Suprapubic skin (tissue), 4 donors: ENCODE measurements at regions not wholly inside any gene's neighbourhood (a gene's known extent, or its start where the extent isn't known, plus 50 kb on each side); places are given as distances from the start of the nearest gene placed in this dataset.

Experiments
- DNase-seq, 2 donors: peaks; one replicate each; pipeline ENCODE4 v3.0.0-alpha.2; 2019; ENCODE audit warnings: low spot score in 2 of 2
- H3K27ac ChIP-seq: fragments of 200-600 bp; sonication (generic); one replicate; pipeline ENCODE4 v1.5.1; 2019
- H3K27me3 ChIP-seq: fragments of 200-600 bp; sonication (generic); one replicate; pipeline ENCODE4 v1.5.1; 2019
- H3K36me3 ChIP-seq: fragments of 200-600 bp; sonication (generic); one replicate; pipeline ENCODE4 v1.5.1; 2019
- H3K4me1 ChIP-seq: fragments of 200-600 bp; sonication (generic); one replicate; pipeline ENCODE4 v1.5.1; 2019
- H3K4me3 ChIP-seq: fragments of 200-600 bp; sonication (generic); one replicate; pipeline ENCODE4 v1.5.1; 2019; ENCODE audit warnings: mild to moderate bottlenecking
- H3K9me3 ChIP-seq: fragments of 200-600 bp; sonication (generic); one replicate; pipeline ENCODE4 v1.5.1; 2019
- EP300 ChIP-seq: sonication (generic); formaldehyde crosslinking; IDR thresholded peaks from one replicate; pipeline ENCODE4 v1.6.1; 2017; ENCODE audit warnings: antibody characterized with exemption
- POLR2A ChIP-seq, 2 donors: fragments of 450-650 bp; IDR thresholded peaks; one replicate each; pipeline ENCODE4 v1.6.1; 2017; ENCODE audit warnings: antibody characterized with exemption in 2 of 2, mild to moderate bottlenecking in 2 of 2, moderate library complexity in 2 of 2
- POLR2AphosphoS5 ChIP-seq, 3 donors: sonication (generic); formaldehyde crosslinking; IDR thresholded peaks; one replicate each; pipeline ENCODE4 v1.6.1; 2017; ENCODE audit warnings: antibody characterized with exemption in 3 of 3
- WGBS: methylation state at CpG from one replicate; pipeline ENCODE4 v1.1.5; 2018; 5-methylcytosine and 5-hydroxymethylcytosine counted together
- TF ChIP-seq, protein P1 (sequence below), 2 donors: fragments of 200-600 bp in 1 of 2; fragments of 450-650 bp in 1 of 2; sonication (generic) in 1 of 2; IDR thresholded peaks; one replicate each; pipeline ENCODE4 v1.5.1; 2016 to 2019; ENCODE audit warnings: antibody characterized with exemption in 2 of 2, mild to moderate bottlenecking in 1 of 2, moderate library complexity in 1 of 2

DNA sequence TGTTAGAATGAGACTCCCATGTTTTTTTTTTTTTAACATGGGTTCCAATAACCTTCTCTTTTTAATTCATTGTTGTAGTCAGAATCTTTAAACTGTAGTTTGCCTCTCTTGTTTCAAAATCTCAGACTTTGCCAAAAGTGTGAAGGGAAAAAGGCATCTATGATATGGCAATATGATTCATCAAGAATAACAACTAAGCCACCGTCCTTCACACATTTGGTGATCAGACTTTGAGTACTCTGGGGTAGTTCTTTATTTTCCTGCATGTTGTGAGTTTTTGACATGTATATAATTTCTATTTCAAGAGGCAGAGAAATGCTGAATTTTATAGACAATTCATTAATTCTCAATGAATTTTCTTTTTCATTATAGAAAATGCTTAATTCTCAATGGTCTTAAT lies 53.5 kb upstream of the CERS6 start:
- no peak overlapping the region for H3K4me3 ChIP-seq
- TF ChIP-seq POLR2A (IDR thresholded peaks at IDR 0.05), result no peak
- TF ChIP-seq, protein P1, sequence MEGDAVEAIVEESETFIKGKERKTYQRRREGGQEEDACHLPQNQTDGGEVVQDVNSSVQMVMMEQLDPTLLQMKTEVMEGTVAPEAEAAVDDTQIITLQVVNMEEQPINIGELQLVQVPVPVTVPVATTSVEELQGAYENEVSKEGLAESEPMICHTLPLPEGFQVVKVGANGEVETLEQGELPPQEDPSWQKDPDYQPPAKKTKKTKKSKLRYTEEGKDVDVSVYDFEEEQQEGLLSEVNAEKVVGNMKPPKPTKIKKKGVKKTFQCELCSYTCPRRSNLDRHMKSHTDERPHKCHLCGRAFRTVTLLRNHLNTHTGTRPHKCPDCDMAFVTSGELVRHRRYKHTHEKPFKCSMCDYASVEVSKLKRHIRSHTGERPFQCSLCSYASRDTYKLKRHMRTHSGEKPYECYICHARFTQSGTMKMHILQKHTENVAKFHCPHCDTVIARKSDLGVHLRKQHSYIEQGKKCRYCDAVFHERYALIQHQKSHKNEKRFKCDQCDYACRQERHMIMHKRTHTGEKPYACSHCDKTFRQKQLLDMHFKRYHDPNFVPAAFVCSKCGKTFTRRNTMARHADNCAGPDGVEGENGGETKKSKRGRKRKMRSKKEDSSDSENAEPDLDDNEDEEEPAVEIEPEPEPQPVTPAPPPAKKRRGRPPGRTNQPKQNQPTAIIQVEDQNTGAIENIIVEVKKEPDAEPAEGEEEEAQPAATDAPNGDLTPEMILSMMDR (IDR thresholded peaks at IDR 0.05), result no peak
- no peak for TF ChIP-seq POLR2AphosphoS5 (IDR thresholded peaks at IDR 0.05)
- TF ChIP-seq EP300, result no peak

DNA sequence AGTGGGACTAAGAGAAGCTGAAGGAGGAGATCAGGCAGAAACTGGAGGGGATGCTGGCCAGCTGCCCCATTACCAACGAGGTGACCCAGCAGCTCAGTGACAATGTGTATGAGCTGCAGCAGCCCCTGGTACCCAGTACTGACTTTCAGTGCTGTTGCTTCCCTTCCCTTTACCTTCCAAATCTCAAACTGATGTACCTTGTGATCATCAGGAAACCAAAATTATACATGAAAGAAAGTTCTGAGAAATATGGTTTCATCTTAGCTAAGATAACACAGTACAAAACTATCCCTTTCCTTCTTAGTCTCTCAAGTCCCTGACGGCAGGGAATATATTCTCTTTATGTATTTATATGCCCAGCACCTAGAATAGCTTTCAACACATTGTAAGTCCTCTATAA lies 52.3 kb upstream of the CERS6 start:
- Histone ChIP-seq H3K36me3 (no peaks in the 10 kb centered on the region), H3K4me1 (no peaks in the 10 kb centered on the region), H3K27ac (no peak overlapping the region), H3K9me3 (peaks cover 11% of the 10 kb centered on the region), H3K4me3 (no peak overlapping the region), H3K27me3 (no peaks in the 10 kb centered on the region)
- TF ChIP-seq POLR2AphosphoS5 (IDR thresholded peaks at IDR 0.05), result no peak
- TF ChIP-seq EP300, result no peak
- no peak for TF ChIP-seq POLR2A (IDR thresholded peaks at IDR 0.05)
- TF ChIP-seq, protein P1 (IDR thresholded peaks at IDR 0.05), result no peak
- no peak for DNase-seq
- WGBS, result 75% methylated on average over 2 of the region's 2 CpGs

More for the DNA sequence above, 53.5 kb upstream of the CERS6 start:
- Histone ChIP-seq H3K9me3 (peaks cover 1% of the 10 kb centered on the region), H3K4me1 (no peaks in the 10 kb centered on the region), H3K36me3 (no peaks in the 10 kb centered on the region), H3K27ac (no peak overlapping the region), H3K27me3 (no peaks in the 10 kb centered on the region)
- 82% methylated on average over 1 of the region's 1 CpG for WGBS
- no peak for DNase-seq

DNA sequence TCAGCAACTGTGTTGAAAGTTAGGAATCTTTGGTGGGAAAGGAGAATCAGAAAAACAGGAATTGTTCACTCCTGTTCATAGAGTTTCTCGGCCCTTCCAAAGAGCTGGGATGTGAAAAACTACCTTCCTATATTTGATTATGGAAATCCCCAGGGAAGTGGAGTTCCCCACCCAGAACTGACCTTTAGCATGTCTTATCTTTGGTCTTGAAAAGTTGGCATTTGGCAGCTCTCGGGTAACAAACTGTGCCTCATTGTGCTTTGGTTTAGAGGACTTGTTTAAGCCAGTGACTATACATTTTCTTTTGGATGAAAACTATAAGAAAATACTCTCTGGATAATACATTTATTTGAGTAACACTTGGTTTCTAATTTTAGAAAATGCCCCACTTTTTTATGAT lies 51.3 kb upstream of the CERS6 start:
- no peak overlapping the region for H3K27ac ChIP-seq
- H3K4me1 ChIP-seq, result no peaks in the 10 kb centered on the region
- peaks cover 11% of the 10 kb centered on the region for H3K9me3 ChIP-seq
- H3K4me3 ChIP-seq, result no peak overlapping the region
- 90% methylated on average over 2 of the region's 2 CpGs for WGBS
- no peaks in the 10 kb centered on the region for H3K27me3 ChIP-seq
- no peaks in the 10 kb centered on the region for H3K36me3 ChIP-seq
- TF ChIP-seq, protein P1 (IDR thresholded peaks at IDR 0.05), result no peak
- no peak for TF ChIP-seq EP300
- TF ChIP-seq POLR2AphosphoS5 (IDR thresholded peaks at IDR 0.05), result no peak
- no peak for TF ChIP-seq POLR2A (IDR thresholded peaks at IDR 0.05)
- DNase-seq, result no peak
